ENCODE measurements at regions not wholly inside any gene's neighbourhood (a gene's known extent, or its start where the extent isn't known, plus 50 kb on each side); places are given as distances from the start of the nearest gene placed in this dataset.

- Histone ChIP-seq H3K36me3 (no peaks in the 10 kb centered on the region), H3K4me3 (no peak overlapping the region), H3K27ac (no peak overlapping the region), H3K4me1 (no peaks in the 10 kb centered on the region), H3K9me3 (no peaks in the 10 kb centered on the region), H3K27me3 (no peaks in the 10 kb centered on the region)
- intact Hi-C loops (cut with DNase I): no loop called here
- DNase-seq: no peak
- TF ChIP-seq CTCF (IDR thresholded peaks at IDR 0.05): no peak
- TF ChIP-seq POLR2A (IDR thresholded peaks at IDR 0.05): no peak
- no peak for TF ChIP-seq POLR2AphosphoS5 (IDR thresholded peaks at IDR 0.05)
- TF ChIP-seq EP300 (IDR thresholded peaks at IDR 0.05): no peak
Observed at GRCh38 chr17:54028986-54029580, 206.4 kb downstream of the KIF2B start.

DNA sequence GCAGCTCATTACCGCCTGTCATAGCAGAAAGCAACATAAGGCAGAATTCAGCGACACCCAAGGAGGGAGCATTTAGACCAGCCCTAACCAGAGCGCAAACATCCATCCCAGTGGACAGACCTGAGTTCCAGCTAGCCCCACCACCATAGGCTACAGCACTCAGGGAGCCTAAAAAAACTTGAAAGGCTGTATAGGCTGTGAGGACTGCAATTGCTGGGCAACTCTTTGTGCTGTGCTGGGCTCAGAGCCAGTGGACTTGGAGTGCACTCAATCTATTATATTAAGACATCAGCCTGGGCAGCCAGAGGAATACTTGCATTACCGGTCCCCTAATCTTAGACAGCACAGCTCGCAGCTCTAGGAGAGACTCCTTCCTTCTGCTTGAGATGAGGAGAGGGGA, 207.3 kb downstream of the KIF2B start:
- Histone ChIP-seq H3K4me1 (no peaks in the 10 kb centered on the region), H3K27me3 (no peaks in the 10 kb centered on the region), H3K9me3 (no peaks in the 10 kb centered on the region), H3K27ac (no peak overlapping the region), H3K36me3 (no peaks in the 10 kb centered on the region), H3K4me3 (no peak overlapping the region)
- TF ChIP-seq CTCF (IDR thresholded peaks at IDR 0.05) (no peak), POLR2A (IDR thresholded peaks at IDR 0.05) (no peak), EP300 (IDR thresholded peaks at IDR 0.05) (no peak), POLR2AphosphoS5 (IDR thresholded peaks at IDR 0.05) (no peak)
- WGBS, 2 donors: 90 to 91% methylated on average over 5 of the region's 5 CpGs
- no peak for DNase-seq
- intact Hi-C loops (cut with DNase I): no loop called here

DNA sequence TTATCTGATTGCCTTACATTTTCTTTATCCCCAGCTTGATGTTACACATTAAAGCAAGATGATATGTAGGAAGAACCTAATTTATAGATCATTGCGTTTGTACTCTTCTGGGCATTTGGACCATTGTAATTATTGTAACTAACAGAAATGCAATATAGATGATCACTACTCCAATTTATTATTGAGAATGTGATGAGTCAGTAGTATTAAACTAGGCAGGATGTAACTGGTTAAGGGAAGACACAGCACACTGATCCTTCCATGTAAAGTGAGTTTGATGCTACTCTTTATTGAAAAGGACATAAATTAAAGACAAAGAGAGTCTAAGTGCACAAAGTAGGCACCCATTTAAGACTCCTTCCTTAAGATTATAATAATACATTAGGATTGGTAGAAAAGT, 223.8 kb downstream of the KIF2B start:
- Histone ChIP-seq H3K4me1 (no peaks in the 10 kb centered on the region), H3K27me3 (no peaks in the 10 kb centered on the region), H3K27ac (no peak overlapping the region), H3K36me3 (no peaks in the 10 kb centered on the region), H3K9me3 (peaks cover 0 to 4% (median 1%) of the 10 kb centered on the region in 4 donors), H3K4me3 (no peak overlapping the region)
- DNase-seq: no peak
- intact Hi-C loops (cut with DNase I): no loop called here
- no peak for TF ChIP-seq EP300 (IDR thresholded peaks at IDR 0.05)
- WGBS, 2 donors: 97% methylated on average over 1 of the region's 1 CpG

DNA sequence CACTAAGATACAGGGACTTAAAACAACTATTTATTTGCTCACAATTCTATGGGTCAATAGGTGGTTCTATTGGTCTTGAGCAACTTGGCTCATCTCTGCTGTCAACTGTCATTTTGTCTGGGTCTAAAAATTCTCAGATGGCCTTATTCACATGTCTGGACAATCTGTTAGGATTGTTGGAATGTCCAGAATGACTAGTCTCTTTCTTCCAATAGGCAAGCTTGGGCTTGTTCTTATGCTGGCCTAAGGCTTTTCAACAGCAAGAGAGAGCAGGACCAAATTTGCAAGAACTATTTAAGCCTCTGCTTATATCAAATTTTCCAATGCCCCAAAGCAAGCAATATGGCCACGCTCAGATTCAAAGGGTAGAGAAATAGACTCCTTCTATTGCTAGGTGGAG, 240.9 kb downstream of the KIF2B start:
- no peak for DNase-seq
- H3K4me3 ChIP-seq: no peak overlapping the region
- H3K27me3 ChIP-seq: no peaks in the 10 kb centered on the region
- no peak for TF ChIP-seq POLR2AphosphoS5 (IDR thresholded peaks at IDR 0.05)
- no peak for TF ChIP-seq CTCF (IDR thresholded peaks at IDR 0.05)
- TF ChIP-seq EP300 (IDR thresholded peaks at IDR 0.05): no peak
- no peak for TF ChIP-seq POLR2A (IDR thresholded peaks at IDR 0.05)
- no peaks in the 10 kb centered on the region for H3K36me3 ChIP-seq
- H3K4me1 ChIP-seq: no peaks in the 10 kb centered on the region
- intact Hi-C loops (cut with DNase I): no loop called here
- 80 to 91% methylated on average over 1 of the region's 1 CpG for WGBS, 2 donors
- H3K9me3 ChIP-seq: peaks cover 0 to 2% (median 0%) of the 10 kb centered on the region in 4 donors
- H3K27ac ChIP-seq: no peak overlapping the region

GRCh38 chr17:54085020-54085419, 262.3 kb downstream of the KIF2B start:
- WGBS, 2 donors: 74% methylated on average over 1 of the region's 1 CpG
- Histone ChIP-seq H3K27me3 (no peaks in the 10 kb centered on the region), H3K9me3 (no peaks in the 10 kb centered on the region), H3K36me3 (no peaks in the 10 kb centered on the region), H3K27ac (no peak overlapping the region), H3K4me3 (no peak overlapping the region), H3K4me1 (no peaks in the 10 kb centered on the region)
- no peak for DNase-seq
- TF ChIP-seq EP300 (IDR thresholded peaks at IDR 0.05): no peak
- TF ChIP-seq CTCF (IDR thresholded peaks at IDR 0.05): no peak
- TF ChIP-seq POLR2AphosphoS5 (IDR thresholded peaks at IDR 0.05): no peak
- intact Hi-C loops (cut with DNase I): no loop called here
